Tibial nerve (tissue), 4 donors: ENCODE measurements at regions not wholly inside any gene's neighbourhood (a gene's known extent, or its start where the extent isn't known, plus 50 kb on each side); places are given as distances from the start of the nearest gene placed in this dataset.

Experiments
- CTCF ChIP-seq, 5 experiments: fragments of 200-600 bp in 3 of 5; fragments of 450-650 bp in 2 of 5; sonication (generic) in 3 of 5; IDR thresholded peaks; one replicate each; pipeline ENCODE4 v1.5.1; 2016 to 2019; ENCODE audit warnings: antibody characterized with exemption in 5 of 5, mild to moderate bottlenecking in 3 of 5, moderate library complexity in 2 of 5
- EP300 ChIP-seq, 2 donors: sonication (generic); formaldehyde crosslinking; IDR thresholded peaks; one replicate each; pipeline ENCODE4 v1.6.1; 2017; ENCODE audit warnings: antibody characterized with exemption in 2 of 2, mild to moderate bottlenecking in 1 of 2
- POLR2A ChIP-seq, 2 donors: fragments of 450-650 bp; IDR thresholded peaks; one replicate each; pipeline ENCODE4 v1.6.1; 2017; ENCODE audit warnings: antibody characterized with exemption in 2 of 2, mild to moderate bottlenecking in 2 of 2, moderate library complexity in 2 of 2

GRCh38 chr16:65704866-65705265 lies 583.0 kb upstream of the CDH11 start:
- TF ChIP-seq CTCF (IDR thresholded peaks at IDR 0.05) (no peak), POLR2A (IDR thresholded peaks at IDR 0.05) (no peak), EP300 (IDR thresholded peaks at IDR 0.05) (no peak)
